Nucleus accumbens (tissue), 56 donors: ENCODE measurements at regions not wholly inside any gene's neighbourhood (a gene's known extent, or its start where the extent isn't known, plus 50 kb on each side); places are given as distances from the start of the nearest gene placed in this dataset.
"Not testable (repeated sequence)": the region's sequence is repeated elsewhere in the genome, so short reads cannot be mapped to it uniquely, and the experiment has no call there.

Source experiments
- DNase-seq, 56 donors: peaks; one replicate each; lab custom pipeline; 2025; lab: John Stamatoyannopoulos, UW

- no peak for DNase-seq
Observed at GRCh38 chr6:81978230-81978629, 225.7 kb upstream of the TENT5A start.

GRCh38 chr6:81977486-81977885 is 225.0 kb upstream of the TENT5A start:
- no peak for DNase-seq

- no peak for DNase-seq
Observed at GRCh38 chr6:81969814-81970213, 217.3 kb upstream of the TENT5A start.

GRCh38 chr6:81969011-81969410 is 216.5 kb upstream of the TENT5A start:
- DNase-seq, result no peak

- DNase-seq, result no peak
Observed at GRCh38 chr6:81966968-81967367, 214.5 kb upstream of the TENT5A start.

- no peak for DNase-seq
Observed at GRCh38 chr6:81962198-81962597, 209.7 kb upstream of the TENT5A start.

- DNase-seq, result no peak
Observed at GRCh38 chr6:81950877-81951276, 198.4 kb upstream of the TENT5A start.

- DNase-seq, result no peak
Observed at GRCh38 chr6:81948861-81949260, 196.4 kb upstream of the TENT5A start.

- not testable (repeated sequence) for DNase-seq
Observed at GRCh38 chr6:81948196-81948595, 195.7 kb upstream of the TENT5A start.

- no peak for DNase-seq
Observed at GRCh38 chr6:81944661-81945060, 192.2 kb upstream of the TENT5A start.

- DNase-seq, result not testable (repeated sequence)
Observed at GRCh38 chr6:81942842-81943241, 190.4 kb upstream of the TENT5A start.

- no peak for DNase-seq
Observed at GRCh38 chr6:81942067-81942370, 189.5 kb upstream of the TENT5A start.

GRCh38 chr6:81940451-81940985 is 188.0 kb upstream of the TENT5A start:
- no peak for DNase-seq

GRCh38 chr6:81939766-81940165 is 187.3 kb upstream of the TENT5A start:
- no peak for DNase-seq

GRCh38 chr6:81938991-81939732 is 186.7 kb upstream of the TENT5A start:
- DNase-seq, result no peak

- no peak for DNase-seq
Observed at GRCh38 chr6:81938014-81938856, 185.8 kb upstream of the TENT5A start.

GRCh38 chr6:81937296-81937937 is 184.9 kb upstream of the TENT5A start:
- no peak for DNase-seq

GRCh38 chr6:81934936-81935335 is 182.5 kb upstream of the TENT5A start:
- no peak for DNase-seq

- no peak for DNase-seq
Observed at GRCh38 chr6:81933608-81934051, 181.1 kb upstream of the TENT5A start.

GRCh38 chr6:81933089-81933488 is 180.6 kb upstream of the TENT5A start:
- no peak for DNase-seq

GRCh38 chr6:81932448-81932847 is 180.0 kb upstream of the TENT5A start:
- not testable (repeated sequence) for DNase-seq
